Activated CD4-positive, alpha-beta T cell treated with anti-CD3 and anti-CD28 coated beads, Interleukin-2, Interleukin-6, amounts not matched to agents 100 ng/mL and 50 ng/mL, durations not matched to agents 16 hours and 8 hours (primary cell): ENCODE measurements at regions not wholly inside any gene's neighbourhood (a gene's known extent, or its start where the extent isn't known, plus 50 kb on each side); places are given as distances from the start of the nearest gene placed in this dataset.

Experiments used
- DNase-seq: peaks from one replicate; pipeline ENCODE4 v3.0.0-alpha.2; 2020

DNA sequence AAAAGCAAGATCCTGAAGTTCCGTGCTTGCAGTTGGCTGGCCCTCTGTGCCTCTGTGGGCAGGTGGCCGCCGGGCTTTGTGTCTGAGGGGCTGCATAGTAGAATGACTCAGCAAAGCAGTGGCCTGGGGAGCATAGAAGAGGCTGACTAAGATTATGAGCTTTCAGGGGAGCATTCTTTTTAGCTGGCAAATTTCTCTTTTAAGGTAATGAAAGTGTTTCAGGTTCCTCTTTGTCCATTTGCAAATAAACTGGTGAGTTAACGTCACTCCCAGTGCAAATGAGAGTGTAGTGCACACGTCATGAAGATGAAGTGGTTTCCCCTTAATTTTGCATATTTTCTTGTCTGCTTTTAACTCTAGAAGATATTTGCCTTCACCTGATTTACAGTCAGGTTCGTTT, 98.6 kb downstream of the BCL2L11 start:
- no peak for DNase-seq

DNA sequence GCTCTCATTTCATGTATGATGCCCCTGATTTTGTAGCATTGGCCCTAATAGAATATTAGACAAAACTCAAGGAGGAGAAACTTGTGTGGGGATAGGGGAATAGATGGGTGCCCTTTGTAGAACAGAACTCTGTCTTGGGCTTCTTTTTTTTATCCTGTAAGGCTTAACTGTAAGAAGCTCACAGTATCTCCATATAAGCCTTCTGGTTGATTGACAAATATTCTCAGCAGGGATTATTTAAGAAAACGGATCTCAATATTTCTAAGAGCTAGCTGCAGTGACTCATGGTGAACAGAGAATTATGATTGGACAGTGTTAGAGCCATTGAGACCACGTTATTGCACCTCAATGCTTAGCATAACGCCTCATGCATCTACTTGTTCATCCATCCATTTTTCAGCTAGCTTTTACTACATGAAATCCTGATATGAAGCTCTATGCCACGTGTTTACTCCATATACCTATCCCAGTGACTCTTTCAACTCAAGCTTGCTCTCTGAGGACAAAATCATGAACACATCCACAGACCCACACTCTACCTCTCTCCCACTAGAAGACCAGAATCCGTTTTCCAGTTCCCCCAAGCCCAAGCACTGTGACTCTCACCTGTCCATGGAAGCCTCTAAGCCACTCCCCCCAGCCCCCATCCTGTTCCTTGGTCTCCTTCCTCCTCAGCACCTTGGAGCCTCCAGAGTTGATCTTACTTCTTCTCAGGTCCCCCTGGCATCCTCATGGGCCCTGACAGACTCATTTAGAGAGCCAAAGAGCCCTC, 99.2 kb downstream of the BCL2L11 start:
- DNase-seq: no peak

DNA sequence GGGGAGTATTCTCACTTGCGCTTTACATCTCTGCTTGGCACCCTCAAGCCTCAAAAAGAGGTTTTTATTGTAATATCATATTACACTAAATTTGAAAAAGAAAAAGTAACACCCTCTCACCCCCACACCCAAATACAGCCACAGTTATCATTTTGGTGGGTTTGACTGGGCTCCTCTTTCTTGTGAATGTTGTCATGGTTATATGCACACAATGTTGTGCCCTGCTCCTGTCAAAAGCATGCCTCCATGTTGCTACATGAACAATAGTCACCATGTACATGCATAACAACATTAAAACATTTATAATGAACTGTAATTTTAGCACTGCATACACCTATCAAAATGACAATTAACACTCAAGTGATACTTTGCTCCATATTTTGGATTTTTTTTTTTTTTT, 100.2 kb downstream of the BCL2L11 start:
- DNase-seq: no peak

DNA sequence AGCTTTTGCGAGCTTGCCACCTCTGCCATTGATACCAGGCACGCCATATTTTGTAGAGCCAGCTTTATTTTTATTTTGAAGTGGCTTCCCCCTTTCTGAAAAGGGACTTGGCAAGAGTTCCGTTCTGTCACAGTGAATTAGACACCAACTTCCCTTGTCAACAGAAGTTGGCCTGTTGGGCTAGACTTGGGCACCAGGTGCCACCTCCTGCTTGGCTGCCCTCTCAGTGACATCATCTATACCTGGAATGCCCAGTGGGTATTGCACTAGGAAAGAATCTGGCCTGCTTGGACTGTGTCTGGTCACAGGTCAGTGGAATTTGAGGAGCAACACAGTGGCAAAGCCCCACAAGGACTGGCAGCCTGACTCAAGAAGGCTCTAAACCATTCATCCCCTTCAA, 101.0 kb downstream of the BCL2L11 start:
- DNase-seq: no peak

DNA sequence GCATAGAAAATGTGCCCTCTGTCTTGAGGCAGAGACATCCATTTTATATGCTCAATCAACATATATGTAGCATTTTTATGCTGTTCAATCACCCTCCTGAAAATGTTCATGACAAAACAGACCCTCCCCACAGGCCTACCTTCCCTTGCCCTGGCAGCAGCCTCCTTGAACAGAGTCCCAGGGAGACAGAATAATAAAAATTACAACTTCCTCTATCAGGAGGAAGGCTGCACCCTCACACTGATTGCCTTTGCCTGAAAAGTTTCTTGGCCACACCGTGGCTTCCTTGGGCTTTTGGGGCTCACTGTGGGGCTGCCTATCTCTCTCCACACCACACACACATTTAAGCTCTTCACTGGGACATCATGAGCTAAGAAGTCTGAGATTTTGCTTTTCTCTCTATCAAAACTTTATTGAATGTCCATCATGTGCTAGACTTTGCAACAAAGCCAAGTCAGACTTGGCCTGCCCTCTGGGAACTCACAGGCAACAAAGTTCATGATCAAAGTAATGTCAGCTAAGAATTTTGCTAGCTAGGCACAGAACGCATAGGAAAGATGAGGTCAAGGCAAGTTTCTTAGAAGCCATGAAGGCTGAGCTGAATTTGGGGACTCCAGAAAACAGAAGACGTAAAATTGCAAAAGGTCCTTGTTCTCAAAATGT, 101.6 kb downstream of the BCL2L11 start:
- DNase-seq: no peak

DNA sequence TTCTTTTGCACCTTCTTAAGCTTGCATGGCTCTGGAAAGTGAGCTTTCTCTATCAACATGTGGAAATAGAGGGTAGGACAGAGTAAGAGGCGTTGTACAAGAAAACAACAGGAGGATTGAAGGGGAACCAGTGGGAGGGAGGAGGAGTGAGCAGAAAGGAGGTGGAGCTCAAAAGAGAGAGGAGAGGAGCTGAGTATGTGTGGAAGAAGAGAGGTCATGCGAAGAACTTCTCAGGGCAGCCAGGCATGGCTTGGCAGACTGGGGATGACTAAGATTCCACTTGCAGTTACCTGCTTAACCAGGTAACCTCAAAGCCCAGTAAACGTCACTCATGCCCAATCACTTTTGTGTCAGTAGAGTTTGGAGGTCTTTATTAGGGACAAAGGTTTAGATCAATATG, 105.1 kb downstream of the BCL2L11 start:
- DNase-seq: no peak

DNA sequence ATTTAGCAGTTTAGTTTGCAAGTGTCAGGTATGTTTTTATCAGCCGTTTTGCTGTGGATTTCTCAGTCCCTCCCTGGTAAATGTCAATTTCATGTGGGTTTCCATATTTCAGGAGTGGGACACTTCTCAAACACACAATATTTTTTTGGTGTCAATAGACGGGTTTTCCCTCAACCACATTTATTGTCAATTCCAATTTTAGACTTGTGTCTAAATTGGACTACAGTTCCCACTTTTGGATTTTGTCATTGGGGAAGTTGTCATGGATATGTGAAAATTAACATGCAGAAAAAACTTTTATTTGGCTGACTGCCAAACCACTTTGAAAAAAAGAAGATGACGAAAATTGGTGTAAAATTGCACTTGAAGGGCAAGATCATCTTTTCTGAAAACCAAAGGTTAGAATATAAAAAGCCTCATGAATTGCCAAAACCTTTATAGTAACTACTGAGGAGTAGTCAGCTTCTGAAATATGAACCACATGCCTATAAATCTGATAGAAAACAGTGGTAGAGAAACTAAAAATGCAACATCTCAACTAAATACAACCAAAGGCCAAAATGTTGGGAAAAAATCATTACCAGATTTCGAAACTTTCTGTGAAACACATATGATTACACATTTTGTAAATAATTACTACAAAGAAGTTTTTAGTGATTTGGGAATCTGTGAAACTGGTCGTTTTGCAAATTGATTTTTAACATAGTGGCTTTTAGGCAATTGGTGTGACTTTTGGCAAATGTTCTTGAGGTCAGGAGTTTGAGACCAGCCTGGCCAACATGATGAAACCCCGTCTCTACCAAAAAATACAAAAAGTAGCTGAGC, 106.4 kb downstream of the BCL2L11 start:
- no peak for DNase-seq

DNA sequence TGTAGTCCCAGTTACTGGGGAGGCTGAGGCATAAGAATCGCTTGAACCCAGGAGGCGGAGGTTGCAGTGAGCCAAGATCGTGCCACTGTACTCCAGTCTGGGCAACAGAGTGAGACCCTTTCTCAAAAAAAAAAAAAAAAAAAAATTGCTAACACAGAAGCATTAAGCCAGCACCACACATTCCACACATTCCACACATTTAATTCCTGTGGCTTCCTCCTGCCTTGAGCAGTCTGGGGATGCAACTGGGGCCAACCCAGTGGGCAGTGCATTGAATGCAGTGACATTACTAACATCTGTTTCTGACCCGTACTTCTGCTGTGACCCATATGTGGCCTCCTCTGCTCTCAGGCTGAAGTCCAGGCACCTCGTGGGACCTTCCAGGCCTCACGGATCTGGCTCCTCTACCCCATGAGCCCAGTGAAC, 107.0 kb downstream of the BCL2L11 start:
- DNase-seq: no peak

DNA sequence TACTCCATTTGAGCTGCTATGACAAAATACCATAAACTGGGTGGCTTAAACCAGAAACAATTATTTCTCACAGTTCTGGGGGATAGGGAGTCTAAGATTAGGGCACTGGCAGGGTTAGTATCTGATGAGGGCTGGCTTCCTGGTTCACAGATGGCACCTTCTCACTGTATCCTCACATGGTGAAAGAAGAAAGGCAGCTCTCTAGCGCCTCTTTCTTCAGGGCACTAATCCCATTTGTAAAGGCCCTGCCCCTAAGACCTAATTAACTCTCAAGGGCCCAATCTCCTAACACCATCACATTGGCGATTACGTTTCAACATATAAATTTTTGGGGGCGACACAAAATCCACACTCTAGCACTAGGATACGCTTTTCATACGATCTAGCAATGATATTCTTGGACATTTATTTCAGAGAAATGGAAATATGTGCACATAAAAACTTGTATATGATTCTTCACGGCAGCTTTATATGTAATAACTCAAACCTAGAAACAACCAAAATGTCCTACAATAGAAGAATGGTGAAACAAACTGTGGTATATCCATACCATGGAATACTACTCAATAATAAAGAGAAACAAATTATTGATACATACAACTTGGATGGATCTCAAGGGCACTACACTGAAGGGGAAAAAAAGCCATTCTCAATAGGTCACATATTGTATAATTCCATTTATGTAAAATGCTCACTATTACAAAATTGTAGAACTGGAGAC, 111.0 kb downstream of the BCL2L11 start:
- no peak for DNase-seq

DNA sequence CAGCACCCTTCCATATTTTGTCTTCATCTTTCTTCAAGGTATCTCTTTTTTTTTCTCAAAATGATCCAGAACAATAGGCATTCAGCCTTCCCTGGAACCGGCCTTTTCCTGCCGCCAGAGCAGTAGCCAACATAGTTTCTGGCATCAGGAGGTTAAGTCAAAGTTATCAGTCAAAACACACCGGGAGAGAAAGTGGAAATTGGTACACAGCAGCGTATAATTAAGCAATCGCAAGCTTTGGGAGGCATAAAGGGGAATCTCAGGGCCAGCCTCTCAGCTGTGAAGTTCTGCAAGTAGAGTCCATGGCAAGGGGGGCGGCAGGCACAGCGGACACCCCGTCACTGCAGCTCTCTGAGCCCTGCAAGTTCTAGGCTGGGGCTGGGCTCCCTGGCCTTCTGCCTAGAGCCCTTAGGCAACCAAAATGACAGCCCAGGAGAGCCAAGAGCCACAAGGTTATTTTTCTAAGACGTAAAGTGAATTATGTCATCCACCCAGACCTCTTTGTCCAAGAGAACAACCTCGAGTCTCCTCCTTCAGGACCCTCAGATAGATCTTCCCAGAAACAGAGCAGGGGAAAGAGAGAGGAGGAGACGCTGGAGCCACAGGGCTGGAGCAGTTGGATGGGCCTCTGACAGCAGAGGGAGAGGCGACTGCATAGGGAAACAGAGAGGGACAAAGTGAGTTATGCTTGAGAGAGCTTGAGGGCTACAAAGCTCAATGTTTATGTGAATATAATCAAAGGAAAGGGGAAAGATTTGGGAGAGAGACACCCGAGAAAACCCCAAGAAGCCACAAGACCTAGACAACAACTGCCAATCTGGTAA, 114.7 kb downstream of the BCL2L11 start:
- no peak for DNase-seq

DNA sequence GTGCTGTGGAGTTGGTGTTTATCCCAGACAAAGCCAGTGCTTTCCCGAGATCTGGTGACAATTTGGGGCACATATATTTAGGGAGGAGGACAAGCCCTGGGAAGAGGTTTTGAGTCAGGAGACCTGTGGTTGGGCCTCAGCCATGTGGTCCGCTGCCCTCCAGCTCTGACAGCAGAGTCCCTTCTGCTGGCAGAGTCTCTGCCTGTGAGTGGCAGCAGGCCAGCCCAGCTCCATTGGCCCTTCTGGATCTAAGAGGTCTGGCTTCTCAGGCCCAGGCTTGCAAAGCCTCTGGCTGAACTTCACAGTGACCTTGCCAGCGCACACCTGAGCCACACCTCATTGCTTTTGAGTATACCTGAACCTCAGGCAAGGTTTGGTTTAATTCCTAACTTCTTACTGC, 115.3 kb downstream of the BCL2L11 start:
- DNase-seq: no peak

DNA sequence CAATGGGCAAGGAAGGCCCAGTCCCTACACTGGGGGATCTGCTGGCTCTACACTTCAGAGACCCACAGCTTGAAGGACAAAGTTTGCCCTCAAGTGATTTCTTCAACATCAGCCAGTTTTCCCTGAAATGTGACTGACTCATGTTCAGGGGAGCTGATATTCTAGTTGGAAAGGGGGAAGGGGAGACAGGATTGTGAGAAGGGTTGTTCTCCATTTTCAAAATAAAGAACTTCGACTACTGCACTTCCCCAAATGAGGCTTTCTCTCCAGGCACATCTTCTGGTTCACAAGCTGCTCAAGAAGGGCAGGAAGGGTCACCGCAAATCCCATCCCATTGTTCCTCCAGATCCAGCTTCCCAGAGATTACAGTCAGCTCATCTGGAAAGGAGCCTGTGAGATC, 117.6 kb downstream of the BCL2L11 start:
- DNase-seq: no peak

DNA sequence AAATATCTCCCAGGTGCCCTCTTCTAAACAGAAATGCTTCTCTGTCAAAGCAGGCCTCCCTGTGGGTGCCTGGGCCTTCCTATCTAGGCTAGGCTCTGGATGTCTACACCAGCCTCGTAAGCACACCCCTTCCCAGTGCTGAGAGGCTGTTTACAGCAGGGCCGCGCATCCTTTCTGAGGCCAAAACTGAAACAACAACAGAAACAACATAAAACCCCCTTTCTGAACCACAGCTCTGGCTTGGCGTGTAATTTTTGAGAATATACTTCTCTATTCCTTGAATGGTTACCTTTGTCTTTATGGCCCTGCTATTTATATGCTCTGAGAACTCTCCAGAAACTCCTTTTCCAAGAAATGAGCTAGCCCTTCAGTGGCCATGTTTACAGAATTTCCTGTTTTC, 118.4 kb downstream of the BCL2L11 start:
- DNase-seq: peak; percentile 10

DNA sequence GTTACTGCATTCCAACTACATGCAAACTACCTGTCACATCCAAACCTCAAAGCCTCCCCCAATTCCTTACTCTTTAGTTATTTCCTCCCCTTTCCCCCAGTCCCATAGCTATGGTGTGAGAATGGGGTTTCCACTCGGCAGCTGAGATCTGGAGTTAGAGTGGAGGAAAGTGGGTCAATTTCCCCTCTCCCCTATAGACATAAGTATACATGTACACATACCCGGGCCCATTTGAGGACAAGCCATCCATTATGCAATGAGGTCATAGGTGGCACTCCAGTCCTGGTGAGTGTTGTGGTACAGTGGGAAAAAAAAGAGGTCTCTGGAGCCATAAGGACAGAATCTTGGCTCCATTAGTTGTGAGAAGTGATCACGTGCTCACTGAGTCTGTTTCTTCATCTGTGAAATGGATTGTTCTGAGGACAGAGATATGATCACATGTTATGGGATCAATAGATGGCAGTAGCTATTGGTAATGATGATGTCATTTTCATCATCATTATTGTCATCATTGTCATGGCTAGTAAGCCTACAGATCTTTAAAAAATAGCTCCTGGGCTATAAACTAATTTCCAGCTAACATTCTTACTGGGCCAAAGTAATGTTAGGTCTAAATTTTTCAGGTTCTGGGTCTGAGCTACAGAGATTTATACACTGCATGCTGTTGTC, 119.0 kb downstream of the BCL2L11 start:
- DNase-seq: no peak

DNA sequence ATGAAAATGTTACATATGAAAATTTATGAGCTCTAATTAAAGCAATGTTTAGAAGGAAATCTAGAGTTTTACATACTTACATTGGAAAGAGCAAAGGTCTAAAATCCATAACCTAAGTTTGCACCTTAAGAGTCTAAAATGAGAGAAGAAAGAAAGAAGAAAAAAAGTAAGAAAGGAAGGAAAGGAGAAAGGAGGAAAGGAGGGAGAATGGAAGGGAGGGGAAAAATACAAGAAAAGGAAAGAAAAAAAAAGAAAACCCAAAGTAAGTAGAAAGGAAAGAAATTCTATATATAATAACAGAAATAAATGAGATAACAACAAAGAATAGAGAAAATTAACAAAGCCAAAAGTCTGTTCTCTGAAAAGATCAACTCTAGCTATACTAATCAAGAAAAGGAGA, 122.6 kb downstream of the BCL2L11 start:
- no peak for DNase-seq

DNA sequence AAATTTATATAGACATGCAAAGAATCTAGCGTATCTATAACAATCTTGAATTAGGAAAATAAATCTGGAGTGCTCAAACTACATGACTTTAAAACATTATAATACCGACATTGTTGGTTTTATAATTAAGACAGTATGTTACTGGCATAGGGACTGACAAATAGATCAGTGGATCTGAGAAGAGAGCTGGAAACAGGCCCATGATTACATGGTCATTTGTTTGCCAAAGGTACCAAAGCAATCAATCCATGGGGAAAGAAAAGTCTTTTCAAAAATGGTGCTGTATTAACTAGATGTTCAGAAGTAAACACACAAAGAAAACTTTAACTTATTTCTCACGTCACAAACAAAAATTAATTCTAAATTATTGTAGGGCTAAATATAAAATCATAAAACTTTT, 124.2 kb downstream of the BCL2L11 start:
- no peak for DNase-seq

DNA sequence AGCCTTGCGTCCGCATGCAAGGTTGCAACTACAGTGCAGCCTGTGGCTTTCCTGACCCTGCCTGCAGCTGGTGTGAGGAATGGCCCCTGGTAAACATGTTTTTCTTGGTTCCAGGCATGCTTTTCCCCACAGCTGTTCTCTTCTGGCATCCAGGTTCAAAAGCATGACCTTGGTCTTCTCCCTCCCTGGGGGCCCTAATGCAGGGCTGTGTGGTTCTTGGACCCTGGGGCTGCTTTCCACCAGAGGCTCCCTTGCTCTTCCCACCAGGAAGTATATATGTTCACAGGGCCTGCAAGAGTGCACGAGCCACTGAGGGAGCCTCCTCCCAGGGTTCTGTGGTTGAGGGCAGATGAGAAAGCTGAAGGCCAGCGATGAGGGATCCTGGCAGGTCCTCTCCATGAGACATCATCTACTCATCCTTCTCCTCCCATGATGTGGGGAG, 125.9 kb downstream of the BCL2L11 start:
- no peak for DNase-seq

DNA sequence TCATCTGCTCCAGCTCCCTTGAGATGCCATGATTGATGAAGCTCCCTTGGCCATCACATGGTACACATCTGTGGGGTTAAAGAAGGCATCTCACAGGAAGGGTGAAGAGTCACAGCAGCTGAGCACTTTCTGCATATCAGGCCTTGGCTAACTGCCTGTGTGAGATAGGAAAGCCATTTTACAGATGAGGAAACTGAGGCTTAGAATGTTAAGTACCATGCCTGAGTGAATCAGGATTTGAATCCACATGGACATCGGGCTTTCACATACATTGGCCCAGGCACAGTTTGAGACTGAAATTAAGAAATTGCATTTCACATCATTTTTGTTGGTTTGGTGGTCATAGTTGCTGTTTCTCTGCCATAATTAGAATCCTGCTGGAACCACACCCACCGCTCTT, 126.8 kb downstream of the BCL2L11 start:
- DNase-seq: no peak

DNA sequence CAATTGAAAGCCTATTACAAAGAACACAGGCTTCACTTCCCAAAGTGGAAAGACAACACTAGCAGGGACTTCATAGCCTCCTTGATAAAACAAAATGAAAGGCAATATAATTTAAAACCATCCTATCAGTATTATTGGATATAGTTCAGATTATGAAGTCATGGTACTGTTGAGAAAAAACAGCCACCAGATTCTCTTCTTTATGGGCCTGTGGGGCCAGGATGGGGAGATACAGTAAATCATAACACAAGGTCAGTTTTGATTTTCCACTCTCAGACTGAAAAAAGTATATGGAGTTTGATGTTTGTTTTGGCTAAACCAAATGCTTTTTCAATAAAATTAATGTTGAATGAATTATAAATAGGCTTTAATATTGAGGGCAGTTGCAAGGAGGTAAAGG, 129.1 kb downstream of the BCL2L11 start:
- no peak for DNase-seq

DNA sequence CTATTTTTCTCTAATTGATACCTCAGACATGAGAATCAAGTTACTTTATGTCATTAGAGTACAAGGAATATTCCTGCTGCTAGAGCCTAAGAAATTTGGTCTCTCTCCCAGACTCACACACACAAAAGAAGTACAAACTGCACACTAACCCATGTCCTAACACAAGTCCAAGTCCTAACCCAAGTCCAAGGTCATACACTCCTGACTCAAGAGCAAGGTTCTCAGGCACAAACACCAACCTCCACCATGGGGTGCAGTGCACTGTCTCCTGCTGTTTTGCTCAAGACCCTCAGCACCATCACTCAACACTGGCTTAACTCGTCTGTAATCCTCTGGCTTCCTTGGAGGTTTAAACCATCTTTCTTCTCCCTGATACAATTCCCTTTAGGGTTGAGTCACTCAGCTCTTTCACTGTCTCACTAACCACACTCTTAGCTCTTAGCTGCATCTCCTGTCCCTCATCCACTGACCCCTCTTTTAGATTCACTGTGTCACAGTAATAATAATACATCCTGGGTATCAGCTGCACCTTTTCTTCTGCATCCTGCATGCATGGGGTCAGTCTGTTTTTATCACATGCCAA, 129.8 kb downstream of the BCL2L11 start:
- DNase-seq: no peak

DNA sequence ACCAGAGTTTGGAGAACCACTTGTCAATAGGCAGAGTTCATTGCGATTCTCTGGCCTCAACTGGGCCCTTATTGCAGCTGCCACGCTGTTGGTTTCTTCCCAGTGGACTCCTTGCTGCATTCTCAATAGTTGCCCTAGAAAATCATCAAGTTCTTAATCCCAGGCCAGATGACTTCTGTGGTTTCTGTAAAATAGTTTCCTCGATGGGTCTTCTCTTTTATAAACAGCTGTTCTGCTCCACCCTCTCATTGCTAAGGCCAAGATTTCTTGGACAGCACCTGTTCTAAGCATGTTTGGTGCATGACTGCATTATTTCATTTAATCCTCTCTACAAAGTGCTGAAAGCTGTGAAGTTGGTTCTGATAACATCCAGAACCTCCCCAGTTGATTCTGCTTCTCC, 131.0 kb downstream of the BCL2L11 start:
- DNase-seq: no peak
